ENCODE measurements at regions not wholly inside any gene's neighbourhood (a gene's known extent, or its start where the extent isn't known, plus 50 kb on each side); places are given as distances from the start of the nearest gene placed in this dataset.

GRCh38 chr11:119810478-119811232 is 81.7 kb upstream of the NECTIN1 start:
- DNase-seq (ENCODE audit: low read depth), result no peak

- no peak for DNase-seq (ENCODE audit: low read depth)
Measured at GRCh38 chr11:119809346-119809745, 80.3 kb upstream of the NECTIN1 start.

- DNase-seq (ENCODE audit: low read depth), result no peak
Measured at GRCh38 chr11:119808407-119809185, 79.6 kb upstream of the NECTIN1 start.

- no peak for DNase-seq (ENCODE audit: low read depth)
Measured at GRCh38 chr11:119807841-119808240, 78.8 kb upstream of the NECTIN1 start.

GRCh38 chr11:119807402-119807801 is 78.4 kb upstream of the NECTIN1 start:
- DNase-seq (ENCODE audit: low read depth), result no peak

- DNase-seq (ENCODE audit: low read depth), result no peak
Measured at GRCh38 chr11:119806064-119806915, 77.3 kb upstream of the NECTIN1 start.

GRCh38 chr11:119805663-119806062 is 76.7 kb upstream of the NECTIN1 start:
- DNase-seq (ENCODE audit: low read depth), result no peak

- DNase-seq (ENCODE audit: low read depth), result no peak
Measured at GRCh38 chr11:119804698-119805097, 75.7 kb upstream of the NECTIN1 start.

- no peak for DNase-seq (ENCODE audit: low read depth)
Measured at GRCh38 chr11:119803726-119804294, 74.8 kb upstream of the NECTIN1 start.

- DNase-seq (ENCODE audit: low read depth), result no peak
Measured at GRCh38 chr11:119803139-119803538, 74.1 kb upstream of the NECTIN1 start.

- DNase-seq (ENCODE audit: low read depth), result no peak
Measured at GRCh38 chr11:119802670-119803069, 73.7 kb upstream of the NECTIN1 start.

GRCh38 chr11:119800619-119801018 is 71.6 kb upstream of the NECTIN1 start:
- no peak for DNase-seq (ENCODE audit: low read depth)

GRCh38 chr11:119800171-119800570 is 71.2 kb upstream of the NECTIN1 start:
- no peak for DNase-seq (ENCODE audit: low read depth)

GRCh38 chr11:119798656-119799055 is 69.7 kb upstream of the NECTIN1 start:
- no peak for DNase-seq (ENCODE audit: low read depth)

- DNase-seq (ENCODE audit: low read depth), result no peak
Measured at GRCh38 chr11:119797736-119798135, 68.7 kb upstream of the NECTIN1 start.

- DNase-seq (ENCODE audit: low read depth), result no peak
Measured at GRCh38 chr11:119797123-119797611, 68.2 kb upstream of the NECTIN1 start.

GRCh38 chr11:119796363-119797060 is 67.5 kb upstream of the NECTIN1 start:
- no peak for DNase-seq (ENCODE audit: low read depth)

- no peak for DNase-seq (ENCODE audit: low read depth)
Measured at GRCh38 chr11:119795690-119796089, 66.7 kb upstream of the NECTIN1 start.

GRCh38 chr11:119795231-119795630 is 66.2 kb upstream of the NECTIN1 start:
- DNase-seq (ENCODE audit: low read depth), result no peak

GRCh38 chr11:119794756-119795155 is 65.8 kb upstream of the NECTIN1 start:
- DNase-seq (ENCODE audit: low read depth), result no peak

GRCh38 chr11:119794141-119794665 is 65.2 kb upstream of the NECTIN1 start:
- no peak for DNase-seq (ENCODE audit: low read depth)

Measured in GM04503 (cell line).